HG03354 (cell line): ENCODE measurements at regions not wholly inside any gene's neighbourhood (a gene's known extent, or its start where the extent isn't known, plus 50 kb on each side); places are given as distances from the start of the nearest gene placed in this dataset.

Source experiments
- ATAC-seq: cut with Tn5 transposase; IDR thresholded peaks from one replicate; pipeline ENCODE4 v1.9.1; 2021; ENCODE audit warnings: mild to moderate bottlenecking; ENCODE audit not compliant: unreplicated experiment, poor library complexity, severe bottlenecking

DNA sequence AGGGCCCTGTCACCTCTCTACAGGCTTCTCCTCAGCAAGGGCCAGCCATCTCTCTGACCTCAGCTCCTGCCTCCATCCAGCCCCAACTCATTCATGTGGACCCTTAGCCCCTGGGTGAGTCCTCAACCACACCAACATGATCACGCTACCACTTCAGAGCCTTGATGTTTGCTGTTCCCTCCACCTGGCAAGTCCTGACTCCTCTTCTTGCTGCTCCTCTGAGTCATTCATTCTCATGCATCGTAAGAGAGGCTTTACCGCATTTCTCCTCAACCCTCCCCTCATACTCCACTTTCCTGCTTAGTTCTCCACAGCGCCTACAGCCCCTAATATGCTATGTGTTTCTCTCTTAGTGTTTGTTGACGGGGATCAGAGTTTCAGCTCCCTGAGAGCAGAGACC lies 99.9 kb downstream of the C17orf67 start:
- no peak for ATAC-seq

DNA sequence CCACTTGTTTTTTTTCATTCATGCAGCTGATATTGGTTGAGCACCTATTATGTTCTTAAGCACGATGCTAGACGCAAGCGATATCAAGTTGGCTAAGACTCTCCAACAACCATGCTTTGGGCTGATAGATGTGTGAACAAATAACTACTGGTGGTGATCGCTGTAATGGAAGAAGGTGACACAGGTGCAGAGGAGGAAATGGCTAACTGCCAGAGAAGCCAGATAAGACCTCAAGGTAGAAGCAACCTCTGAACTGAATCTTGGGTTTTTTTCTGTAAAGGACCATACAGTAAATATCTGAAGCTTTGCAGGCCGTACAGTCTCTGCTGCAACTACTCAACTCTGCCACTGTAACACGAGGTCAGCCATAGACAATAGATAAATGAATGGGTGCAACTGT lies 97.9 kb downstream of the C17orf67 start:
- no peak for ATAC-seq

DNA sequence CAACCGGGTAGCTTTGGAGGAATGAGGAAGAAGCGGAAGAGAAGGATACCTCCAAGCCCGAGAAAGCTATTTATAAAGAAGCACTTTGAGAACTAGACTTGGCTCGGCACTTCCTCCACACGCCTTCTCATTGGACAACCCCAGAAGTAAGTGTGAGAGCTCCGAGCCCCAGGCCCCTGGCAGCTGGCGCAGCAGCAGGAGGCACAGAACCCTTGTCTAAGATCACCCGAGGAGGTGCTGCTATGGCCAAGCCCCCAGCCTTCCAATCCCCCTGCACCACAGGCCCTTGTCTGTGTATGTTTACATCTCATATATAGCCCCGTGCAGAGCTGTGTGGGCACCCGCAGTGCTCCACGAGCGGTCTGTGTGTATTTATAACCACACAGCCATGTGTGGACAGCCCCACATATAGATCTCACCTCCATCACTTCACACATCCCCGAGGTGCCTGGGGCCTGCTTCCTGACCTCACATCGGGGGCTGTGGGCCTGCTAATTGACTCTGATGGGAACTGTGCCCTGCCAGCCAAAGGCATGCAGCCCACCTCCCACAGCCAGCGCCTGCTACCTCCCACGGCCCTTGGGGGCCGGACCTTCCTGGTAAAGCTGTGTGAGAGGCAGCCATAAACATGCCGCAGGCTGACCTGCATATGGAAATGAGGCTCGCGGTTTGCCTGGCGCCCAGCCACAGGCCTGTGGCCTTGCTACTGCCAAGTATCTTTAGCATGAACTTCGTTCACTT lies 96.1 kb downstream of the C17orf67 start:
- ATAC-seq = no peak

DNA sequence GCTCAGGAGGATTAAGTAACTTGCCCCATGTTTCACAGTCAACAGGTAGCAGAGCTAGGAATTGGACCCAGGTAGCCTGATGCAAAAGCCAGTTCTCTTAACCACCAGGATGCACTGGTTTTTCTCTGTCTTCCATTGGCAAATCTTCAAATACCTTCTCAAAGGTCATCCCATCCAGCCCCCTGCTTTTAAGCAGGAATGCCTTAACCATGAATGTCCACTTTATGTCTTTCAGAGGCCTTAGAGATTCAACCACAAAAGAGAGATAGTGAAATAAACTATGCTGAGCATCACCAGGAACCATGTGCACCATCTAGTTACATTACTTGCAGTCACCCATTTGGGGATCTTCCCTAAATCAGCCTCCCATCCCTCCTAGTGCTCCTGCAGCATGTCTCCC lies 94.3 kb downstream of the C17orf67 start:
- ATAC-seq = no peak

DNA sequence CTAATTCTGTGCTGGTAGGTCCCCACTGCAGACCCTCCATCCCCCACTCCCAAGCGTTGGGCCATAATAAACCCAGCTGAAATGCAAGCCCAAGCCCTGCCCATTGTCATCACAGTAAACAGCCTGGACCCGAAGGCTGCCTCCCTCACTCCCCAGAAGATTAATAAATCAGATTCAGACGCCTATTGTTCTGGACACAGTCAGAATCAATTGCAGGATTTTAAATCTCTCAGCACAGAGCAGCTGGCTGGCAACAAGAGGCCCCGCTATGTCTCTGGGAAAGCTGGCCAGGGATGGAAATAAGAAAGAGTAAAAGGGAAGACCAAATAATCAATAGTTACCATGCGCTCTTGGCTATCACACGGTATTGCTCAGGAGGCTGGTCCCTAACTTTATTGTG lies 93.9 kb downstream of the C17orf67 start:
- no peak for ATAC-seq

DNA sequence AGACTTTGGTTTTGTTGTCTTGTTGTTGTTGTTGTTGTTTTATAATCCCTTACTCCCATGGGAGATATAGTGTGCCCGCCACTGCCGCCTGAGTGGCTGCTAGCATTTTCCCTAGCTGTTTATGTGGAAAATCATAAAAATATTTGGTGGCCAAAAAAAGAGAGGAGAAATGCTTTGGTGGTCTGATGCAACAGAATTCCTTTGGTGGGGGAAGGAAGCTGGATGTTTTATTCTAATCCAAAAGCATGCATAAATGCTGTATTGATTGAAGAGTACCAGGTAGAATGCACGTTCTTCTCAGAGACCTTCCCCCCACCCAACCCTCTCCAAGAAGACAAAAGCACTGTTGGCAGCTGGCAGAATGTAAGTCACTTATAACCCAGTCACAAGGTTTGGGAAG lies 93.2 kb downstream of the C17orf67 start:
- ATAC-seq = no peak
